ENCODE measurements at regions not wholly inside any gene's neighbourhood (a gene's known extent, or its start where the extent isn't known, plus 50 kb on each side); places are given as distances from the start of the nearest gene placed in this dataset.

DNA sequence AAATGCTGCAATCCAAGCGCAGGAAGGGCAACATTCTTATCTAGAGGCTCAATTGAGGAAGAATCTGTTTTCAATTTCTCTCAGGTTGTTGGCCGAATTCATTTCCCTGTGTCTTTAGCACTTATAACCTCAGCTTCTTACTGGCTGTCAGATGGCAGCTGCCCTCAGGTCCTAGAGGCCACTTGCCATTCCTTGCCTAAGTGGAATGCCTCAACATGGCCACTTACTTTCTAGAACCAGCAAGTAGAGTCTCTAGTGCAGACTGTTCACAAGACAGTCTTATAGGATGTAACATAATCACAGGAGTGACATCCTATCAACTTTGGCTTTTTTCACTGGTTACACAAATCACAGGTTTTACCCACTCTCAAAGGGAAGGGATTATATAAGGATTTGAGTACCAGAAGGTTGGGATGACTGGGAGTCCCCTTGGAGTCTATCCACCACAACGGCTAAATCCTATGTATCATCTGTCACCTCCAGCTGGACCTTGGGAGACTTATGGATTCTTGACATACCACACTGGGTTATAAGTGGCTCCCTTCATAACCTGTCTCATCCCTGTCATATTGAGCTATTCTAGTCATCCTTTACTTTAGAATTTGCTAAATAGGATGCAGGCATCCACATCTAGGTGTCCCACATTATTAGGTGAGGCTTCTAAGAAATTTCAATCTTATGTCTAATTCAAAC is 297.9 kb upstream of the CTSO start:
- Histone ChIP-seq H3K36me3 (no peaks in the 10 kb centered on the region), H3K4me1 (no peaks in the 10 kb centered on the region), H3K27me3 (no peaks in the 10 kb centered on the region), H3K27ac (no peak overlapping the region), H3K9me3 (no peaks in the 10 kb centered on the region), H3K4me3 (no peak overlapping the region)
- WGBS, 2 donors: 56 to 64% methylated on average over 3 of the region's 3 CpGs
- DNase-seq (no peak), ATAC-seq (no peak), FAIRE-seq (no peak)
- TF ChIP-seq CTCF (IDR thresholded peaks at IDR 0.05): no peak
- intact Hi-C loops (cut with DNase I): no loop called here

- 62 to 68% methylated on average over 3 of the region's 3 CpGs for WGBS, 2 donors
- no peak for TF ChIP-seq CTCF (IDR thresholded peaks at IDR 0.05)
- H3K27me3 ChIP-seq: no peaks in the 10 kb centered on the region
- H3K9me3 ChIP-seq: no peaks in the 10 kb centered on the region
- H3K36me3 ChIP-seq: no peaks in the 10 kb centered on the region
- FAIRE-seq: no peak
- intact Hi-C loops (cut with DNase I): no loop called here
- no peak for DNase-seq
- no peak for ATAC-seq
- no peaks in the 10 kb centered on the region for H3K4me1 ChIP-seq
- H3K27ac ChIP-seq: no peak overlapping the region
- H3K4me3 ChIP-seq: no peak overlapping the region
Observed at GRCh38 chr4:156248917-156249316, 295.3 kb upstream of the CTSO start.

DNA sequence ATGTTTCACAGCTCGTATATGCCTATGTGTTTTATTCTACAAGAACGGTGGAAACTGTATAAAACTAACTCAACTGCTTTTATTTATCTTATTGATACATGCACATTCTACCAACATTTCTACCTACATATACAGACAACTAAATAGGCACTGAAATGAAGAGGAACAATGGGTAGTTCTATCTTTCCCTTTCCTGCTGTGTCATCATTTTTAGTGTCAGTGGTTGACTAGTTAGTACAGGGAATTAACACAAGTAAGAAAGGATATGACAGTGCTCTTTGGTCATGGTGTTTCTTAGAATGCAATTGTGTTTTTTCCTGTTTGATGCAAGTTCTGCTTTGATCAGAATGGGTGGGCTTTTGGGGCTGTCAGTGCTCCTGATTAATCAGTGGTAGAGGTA is 293.8 kb upstream of the CTSO start:
- DNase-seq: no peak
- no peaks in the 10 kb centered on the region for H3K27me3 ChIP-seq
- FAIRE-seq: no peak
- H3K4me1 ChIP-seq: no peaks in the 10 kb centered on the region
- H3K4me3 ChIP-seq: no peak overlapping the region
- WGBS, 2 donors: 45 to 61% methylated on average over 2 of the region's 2 CpGs
- ATAC-seq: no peak
- intact Hi-C loops (cut with DNase I): no loop called here
- no peak for TF ChIP-seq CTCF (IDR thresholded peaks at IDR 0.05)
- no peaks in the 10 kb centered on the region for H3K9me3 ChIP-seq
- H3K36me3 ChIP-seq: no peaks in the 10 kb centered on the region
- no peak overlapping the region for H3K27ac ChIP-seq

- TF ChIP-seq CTCF (IDR thresholded peaks at IDR 0.05): no peak
- no peak overlapping the region for H3K27ac ChIP-seq
- no peak for DNase-seq
- H3K36me3 ChIP-seq: no peaks in the 10 kb centered on the region
- 69 to 84% methylated on average over 4 of the region's 4 CpGs for WGBS, 2 donors
- ATAC-seq: no peak
- no peaks in the 10 kb centered on the region for H3K4me1 ChIP-seq
- intact Hi-C loops (cut with DNase I): no loop called here
- FAIRE-seq: no peak
- no peaks in the 10 kb centered on the region for H3K9me3 ChIP-seq
- H3K27me3 ChIP-seq: no peaks in the 10 kb centered on the region
- no peak overlapping the region for H3K4me3 ChIP-seq
Observed at GRCh38 chr4:156243015-156243414, 289.3 kb upstream of the CTSO start.

DNA sequence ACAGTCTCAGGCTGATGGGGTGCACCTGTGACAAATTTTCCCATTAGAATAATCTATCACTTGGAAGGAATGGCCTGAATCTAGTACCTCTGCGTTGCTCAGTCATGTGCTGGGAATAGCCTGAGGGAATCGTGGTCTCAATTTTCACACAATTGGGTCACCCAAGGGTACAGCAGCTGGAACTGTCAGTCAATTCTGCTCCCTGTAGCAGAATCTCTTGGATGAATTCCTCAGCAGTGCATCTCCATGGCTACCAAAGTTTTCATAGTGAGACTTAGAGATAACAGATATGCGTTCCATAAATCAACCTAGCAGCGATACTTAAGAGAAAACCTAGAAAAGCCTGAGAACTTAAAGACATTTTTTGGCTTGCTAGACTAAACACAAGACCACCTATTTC is 288.7 kb upstream of the CTSO start:
- Histone ChIP-seq H3K27ac (no peak overlapping the region), H3K9me3 (no peaks in the 10 kb centered on the region), H3K27me3 (no peaks in the 10 kb centered on the region), H3K36me3 (no peaks in the 10 kb centered on the region), H3K4me1 (no peaks in the 10 kb centered on the region), H3K4me3 (no peak overlapping the region)
- ATAC-seq (no peak), FAIRE-seq (no peak), DNase-seq (no peak)
- intact Hi-C loops (cut with DNase I): no loop called here
- no peak for TF ChIP-seq CTCF (IDR thresholded peaks at IDR 0.05)
- 60 to 66% methylated on average over 4 of the region's 4 CpGs for WGBS, 2 donors
